ENCODE measurements at regions not wholly inside any gene's neighbourhood (a gene's known extent, or its start where the extent isn't known, plus 50 kb on each side); places are given as distances from the start of the nearest gene placed in this dataset.

GRCh38 chr5:2166979-2167377 is 284.3 kb upstream of the IRX4 start:
- ChIA-PET CTCF (no interaction called here), POLR2A (no interaction called here)
- BruUV-seq (replicated peaks) = no TSS peak
- no peak overlapping the region for H3K9ac ChIP-seq (replicated peaks; ENCODE audit: extremely low read depth, insufficient read depth, low read length)
- no peak for DNase-seq (ENCODE audit: low read depth, low spot score)
- FAIRE-seq = no peak
- H3K9me1 ChIP-seq (replicated peaks; ENCODE audit: control insufficient read depth, extremely low read depth, insufficient read depth, low read length) = no peaks in the 10 kb centered on the region
- intact Hi-C loops (cut with micrococcal nuclease) = no loop called here
- H3K4me2 ChIP-seq (ENCODE audit: insufficient read depth, low read length) = no peak overlapping the region
- TF ChIP-seq FOS (IDR thresholded peaks at IDR 0.05; ENCODE audit: borderline replicate concordance, insufficient read depth, low read length) = no peak
- no peak for TF ChIP-seq CTCF (IDR thresholded peaks at IDR 0.05; ENCODE audit: extremely low read depth in 1 of 2, insufficient read depth in 1 of 2, low read depth in 1 of 2, low read length in 2 of 2)
- TF ChIP-seq POLR2A (IDR thresholded peaks at IDR 0.05; ENCODE audit: low read depth, low read length) = no peak
- no peak for TF ChIP-seq POLR2AphosphoS5 (IDR thresholded peaks at IDR 0.05; ENCODE audit: insufficient read depth, low read depth, low read length)
- no peak for TF ChIP-seq MYC (IDR thresholded peaks at IDR 0.05; ENCODE audit: low read depth, low read length)
- TF ChIP-seq JUN (IDR thresholded peaks at IDR 0.05; ENCODE audit: borderline replicate concordance, insufficient read depth, insufficient read length, low read depth) = no peak
- no peak for TF ChIP-seq MAX (IDR thresholded peaks at IDR 0.05; ENCODE audit: insufficient read depth, insufficient read length)
- no peak for TF ChIP-seq EZH2 (IDR thresholded peaks at IDR 0.05; ENCODE audit: borderline replicate concordance, low read depth, low read length, severe bottlenecking)
- no peak for TF ChIP-seq GATA2 (IDR thresholded peaks at IDR 0.05; ENCODE audit: insufficient read depth, insufficient read length, low read depth, low read length)
- H2AFZ ChIP-seq (ENCODE audit: low read depth, low read length) = no peak overlapping the region
- H3K36me3 ChIP-seq (ENCODE audit: control insufficient read depth in 2 of 2, extremely low read depth in 1 of 2, insufficient read depth in 2 of 2, low read length in 2 of 2) = no peaks in the 10 kb centered on the region
- H3K4me3 ChIP-seq (replicated peaks in 1 of 3; ENCODE audit: insufficient read depth in 1 of 3, low read depth in 1 of 3, low read length in 3 of 3) = no peak overlapping the region
- H3K9me3 ChIP-seq (replicated peaks; ENCODE audit: control insufficient read depth, insufficient read depth, low read length) = no peaks in the 10 kb centered on the region
- dilution Hi-C loops (cut with MboI; ENCODE audit: extremely low pct_ligation_motif_present, low sequenced_read_pairs) = no loop called here
- H3K4me1 ChIP-seq (ENCODE audit: control insufficient read depth, extremely low read depth, insufficient read depth, low read length) = no peaks in the 10 kb centered on the region
- no peaks in the 10 kb centered on the region for H3K27me3 ChIP-seq (ENCODE audit: control insufficient read depth in 2 of 2, insufficient read depth in 2 of 2, low read length in 2 of 2)
- H3K79me2 ChIP-seq (ENCODE audit: control insufficient read depth, insufficient read depth, low read length) = no peaks in the 10 kb centered on the region
- H4K20me1 ChIP-seq (replicated peaks; ENCODE audit: control insufficient read depth, extremely low read depth, insufficient read depth, low read length) = no peaks in the 10 kb centered on the region
- no peak overlapping the region for H3K27ac ChIP-seq (ENCODE audit: insufficient read depth, low read depth, low read length)

All from endothelial cell of umbilical vein (primary cell).